HUES48 (cell line): ENCODE measurements at regions not wholly inside any gene's neighbourhood (a gene's known extent, or its start where the extent isn't known, plus 50 kb on each side); places are given as distances from the start of the nearest gene placed in this dataset.

Source experiments
- H3K27ac ChIP-seq: one replicate; pipeline ENCODE4 v1.7.0; 2013; ENCODE audit warnings: low read depth, low read length, inconsistent platforms
- H3K27me3 ChIP-seq: 2 replicates; pipeline ENCODE4 v1.6.1; 2013; ENCODE audit warnings: mild to moderate bottlenecking, low read length; ENCODE audit not compliant: control insufficient read depth, insufficient read depth
- H3K36me3 ChIP-seq: 2 replicates; pipeline ENCODE4 v1.6.1; 2013; ENCODE audit warnings: low read length; ENCODE audit not compliant: control insufficient read depth, insufficient read depth
- H3K4me1 ChIP-seq: 2 replicates; pipeline ENCODE4 v1.6.1; 2013; ENCODE audit warnings: mild to moderate bottlenecking, low read length; ENCODE audit not compliant: control insufficient read depth, insufficient read depth
- H3K4me3 ChIP-seq: 2 replicates; pipeline ENCODE4 v1.5.1; 2013; ENCODE audit warnings: mild to moderate bottlenecking, low read depth, low read length
- H3K9ac ChIP-seq: 2 replicates; pipeline ENCODE4 v1.6.1; 2013; ENCODE audit warnings: mild to moderate bottlenecking, low read depth, low read length, moderate library complexity
- H3K9me3 ChIP-seq: 2 replicates; pipeline ENCODE4 v1.6.1; 2013; ENCODE audit warnings: low read length; ENCODE audit not compliant: control insufficient read depth, insufficient read depth

GRCh38 chr1:60133000-60133673 is 59.6 kb upstream of the C1orf87 start:
- Histone ChIP-seq H3K4me3 (no peak overlapping the region), H3K9ac (no peak overlapping the region), H3K9me3 (no peaks in the 10 kb centered on the region), H3K27me3 (no peaks in the 10 kb centered on the region), H3K4me1 (no peaks in the 10 kb centered on the region), H3K27ac (no peak overlapping the region), H3K36me3 (no peaks in the 10 kb centered on the region)

- Histone ChIP-seq H3K36me3 (no peaks in the 10 kb centered on the region), H3K27me3 (no peaks in the 10 kb centered on the region), H3K4me3 (no peak overlapping the region), H3K9me3 (no peaks in the 10 kb centered on the region), H3K4me1 (no peaks in the 10 kb centered on the region), H3K27ac (no peak overlapping the region), H3K9ac (no peak overlapping the region)
Observed at GRCh38 chr1:60132108-60132507, 58.5 kb upstream of the C1orf87 start.

- Histone ChIP-seq H3K27me3 (no peaks in the 10 kb centered on the region), H3K9ac (no peak overlapping the region), H3K9me3 (no peaks in the 10 kb centered on the region), H3K4me3 (no peak overlapping the region), H3K4me1 (no peaks in the 10 kb centered on the region), H3K27ac (no peak overlapping the region), H3K36me3 (no peaks in the 10 kb centered on the region)
Observed at GRCh38 chr1:60130703-60131102, 57.1 kb upstream of the C1orf87 start.

- H3K27ac ChIP-seq: no peak overlapping the region
Observed at GRCh38 chr1:60129911-60130310, 56.3 kb upstream of the C1orf87 start.

GRCh38 chr1:60126723-60127122 is 53.2 kb upstream of the C1orf87 start:
- Histone ChIP-seq H3K9ac (no peak overlapping the region), H3K36me3 (no peaks in the 10 kb centered on the region), H3K4me1 (no peaks in the 10 kb centered on the region), H3K4me3 (no peak overlapping the region), H3K27me3 (no peaks in the 10 kb centered on the region), H3K9me3 (no peaks in the 10 kb centered on the region), H3K27ac (no peak overlapping the region)

More at GRCh38 chr1:60129911-60130310, 56.3 kb upstream of the C1orf87 start:
- no peaks in the 10 kb centered on the region for H3K27me3 ChIP-seq
- no peaks in the 10 kb centered on the region for H3K9me3 ChIP-seq
- H3K36me3 ChIP-seq: no peaks in the 10 kb centered on the region
- no peak overlapping the region for H3K9ac ChIP-seq
- H3K4me3 ChIP-seq: no peak overlapping the region
- H3K4me1 ChIP-seq: no peaks in the 10 kb centered on the region
